GM21528 (cell line): ENCODE measurements at regions not wholly inside any gene's neighbourhood (a gene's known extent, or its start where the extent isn't known, plus 50 kb on each side); places are given as distances from the start of the nearest gene placed in this dataset.

Source experiments
- ATAC-seq: cut with Tn5 transposase; IDR thresholded peaks from one replicate; pipeline ENCODE4 v1.9.1; 2021; ENCODE audit warnings: mild to moderate bottlenecking, moderate library complexity; ENCODE audit not compliant: unreplicated experiment, low FRiP score

GRCh38 chr21:36532769-36533467 lies 53.0 kb upstream of the CLDN14 start:
- ATAC-seq: no peak

DNA sequence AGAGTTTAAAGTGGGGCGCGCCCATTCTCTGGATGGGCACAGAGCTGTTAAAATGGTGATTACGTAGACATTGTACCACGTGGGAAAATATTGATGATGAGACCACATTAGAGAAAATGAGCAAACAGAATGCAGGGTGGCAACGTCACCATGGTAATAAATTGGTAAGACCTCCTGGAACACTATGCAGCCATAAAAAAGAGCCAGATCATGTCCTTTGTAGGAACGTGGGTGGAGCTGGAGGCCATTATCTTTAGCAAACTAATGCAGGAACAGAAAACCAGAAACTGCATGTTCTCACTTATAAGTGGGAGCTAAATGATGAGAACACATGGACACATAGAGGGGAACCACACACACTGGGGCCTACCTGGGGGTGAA lies 53.5 kb upstream of the CLDN14 start:
- ATAC-seq: no peak

- ATAC-seq: no peak
Observed at GRCh38 chr21:36534656-36535055, 54.7 kb upstream of the CLDN14 start.

DNA sequence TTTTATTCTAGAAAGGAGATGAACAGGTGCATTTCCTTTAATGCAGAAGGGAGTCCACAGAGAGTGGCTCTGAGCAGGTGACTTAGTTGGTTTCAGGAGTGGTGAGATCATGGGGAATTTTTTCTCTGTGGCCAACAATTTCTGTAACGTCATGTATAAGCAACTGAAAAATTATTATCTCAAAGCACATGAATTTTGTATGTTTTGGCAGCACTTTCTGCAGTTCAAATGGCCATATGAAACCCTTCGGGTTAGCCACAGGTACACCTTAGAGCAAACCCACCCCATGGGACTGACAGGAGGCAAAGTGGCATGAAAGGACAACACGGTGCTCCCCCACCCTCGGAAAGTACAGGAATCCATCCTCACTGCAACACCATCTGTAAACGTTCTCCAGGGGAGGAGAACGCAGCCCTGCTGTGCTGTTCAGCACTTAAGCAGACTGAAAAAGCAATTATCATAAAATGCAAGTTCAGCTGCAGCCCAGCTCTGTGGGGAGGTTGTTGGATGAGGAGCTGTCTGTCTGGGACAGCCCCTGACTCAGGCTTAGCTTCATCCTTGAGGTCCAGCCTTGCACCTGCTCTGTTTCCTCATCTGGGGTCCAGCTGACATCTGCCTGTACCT lies 55.8 kb upstream of the CLDN14 start:
- peak; percentile 69 for ATAC-seq

- no peak for ATAC-seq
Observed at GRCh38 chr21:36538761-36539160, 58.8 kb upstream of the CLDN14 start.

DNA sequence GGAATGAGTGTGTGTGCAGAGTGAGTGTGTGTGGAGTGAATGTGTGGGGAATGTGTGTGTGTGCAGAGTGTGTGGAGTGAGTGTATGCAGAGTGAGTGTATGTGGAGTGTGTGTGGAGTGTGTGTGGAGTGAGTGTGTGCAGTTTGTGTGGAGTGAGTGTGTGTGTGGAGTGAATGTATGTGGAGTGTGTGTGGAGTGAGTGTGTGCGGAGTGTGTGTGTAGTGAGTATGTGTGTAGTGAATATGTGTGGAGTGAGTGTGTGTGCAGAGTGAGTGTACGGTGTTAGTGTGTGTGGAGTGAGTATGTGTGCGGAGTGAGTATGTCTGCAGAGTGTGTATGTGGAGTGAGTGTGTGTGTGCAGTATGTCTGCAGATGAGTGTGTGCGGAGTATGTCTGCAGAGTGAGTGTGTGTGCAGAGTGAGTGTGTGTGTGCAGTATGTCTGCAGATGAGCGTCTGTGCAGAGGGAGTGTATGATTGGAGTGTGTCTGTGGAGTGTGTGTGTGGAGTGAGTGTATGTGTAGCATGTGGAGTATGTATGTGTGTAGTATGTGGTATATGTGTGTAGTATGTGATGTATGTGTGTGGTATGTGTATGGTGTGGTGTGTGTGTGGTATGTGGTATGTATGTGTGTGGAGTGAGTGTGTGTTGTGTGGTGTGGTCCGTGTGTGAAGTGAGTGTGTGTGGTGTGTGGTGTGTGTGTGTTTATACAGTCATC lies 59.7 kb upstream of the CLDN14 start:
- ATAC-seq: no peak

DNA sequence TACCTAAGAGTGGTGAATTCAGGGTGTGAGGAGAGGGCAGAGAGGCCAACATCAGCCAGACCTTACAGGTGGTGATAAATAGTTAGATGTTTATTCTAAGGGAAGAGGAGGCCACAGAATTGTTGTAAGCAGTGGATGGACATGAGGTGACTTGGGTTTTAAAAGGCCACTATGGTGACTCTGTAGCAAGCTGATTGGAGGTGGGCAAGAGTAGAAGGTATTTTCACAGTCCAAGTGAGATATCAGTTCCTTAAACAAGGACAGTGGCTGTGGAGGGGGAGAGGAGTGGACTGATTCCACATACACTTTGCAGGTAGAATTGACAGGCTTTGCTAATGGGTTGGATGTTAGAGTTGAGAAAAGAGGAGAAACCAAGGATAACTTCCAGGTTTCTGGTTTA lies 60.8 kb upstream of the CLDN14 start:
- no peak for ATAC-seq

DNA sequence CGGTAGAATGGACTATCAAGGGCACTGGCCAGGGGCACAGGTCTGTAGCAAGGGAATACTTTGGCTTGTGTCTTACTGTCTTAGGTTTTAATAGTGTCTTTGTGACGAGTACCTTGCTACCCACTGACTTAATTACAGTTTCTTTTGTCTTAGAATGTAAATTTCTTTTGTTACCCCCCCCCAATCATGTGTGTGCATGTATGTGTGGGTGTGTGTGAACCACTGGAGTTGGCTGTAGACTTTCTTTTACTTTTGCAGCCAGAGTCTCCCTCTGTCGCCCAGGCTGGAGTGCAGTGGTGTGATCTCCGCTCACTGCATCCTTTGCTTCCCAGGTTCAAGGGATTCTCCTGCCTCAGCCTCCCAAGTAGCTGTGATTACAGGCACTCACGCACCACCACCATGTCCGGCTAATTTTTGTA lies 61.8 kb upstream of the CLDN14 start:
- no peak for ATAC-seq

DNA sequence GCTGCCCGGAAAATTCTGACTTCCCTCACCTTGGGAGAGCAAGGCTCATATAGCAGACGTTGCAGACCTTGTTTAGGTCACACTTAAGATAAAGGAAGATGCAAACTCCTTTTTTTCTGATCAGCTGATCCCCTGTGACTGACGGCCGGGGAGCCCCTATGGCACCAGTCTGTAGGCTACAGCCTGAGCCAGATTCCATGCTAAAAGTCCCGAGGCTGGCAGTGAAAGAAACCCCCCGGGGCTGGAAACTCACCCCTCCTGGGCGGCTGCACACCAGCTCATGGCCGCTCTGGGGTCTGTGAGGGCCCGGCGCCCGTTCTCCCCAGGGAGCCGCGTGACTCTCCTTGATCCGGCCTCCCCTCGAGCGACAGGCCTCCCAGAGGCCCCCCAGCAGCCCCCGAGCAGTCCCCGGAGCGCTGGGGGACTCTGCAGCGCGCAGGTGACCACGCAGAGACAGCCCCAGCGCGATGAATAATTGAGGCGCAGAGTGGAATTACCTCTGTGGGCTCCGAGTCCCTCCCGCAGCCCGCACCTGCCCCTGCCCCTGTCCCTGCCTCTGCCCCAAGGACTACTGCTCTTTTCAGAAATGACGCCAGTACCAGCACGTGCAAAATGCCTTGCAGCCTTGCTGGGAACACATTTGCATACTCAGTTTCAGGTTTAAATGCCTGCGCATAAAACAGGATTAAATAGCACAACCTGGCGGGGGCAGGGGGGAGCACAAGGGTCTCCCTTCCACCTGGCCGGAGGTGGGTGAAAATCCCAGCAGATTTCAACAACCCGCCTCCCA lies 62.6 kb upstream of the CLDN14 start:
- ATAC-seq: peak; percentile 58

DNA sequence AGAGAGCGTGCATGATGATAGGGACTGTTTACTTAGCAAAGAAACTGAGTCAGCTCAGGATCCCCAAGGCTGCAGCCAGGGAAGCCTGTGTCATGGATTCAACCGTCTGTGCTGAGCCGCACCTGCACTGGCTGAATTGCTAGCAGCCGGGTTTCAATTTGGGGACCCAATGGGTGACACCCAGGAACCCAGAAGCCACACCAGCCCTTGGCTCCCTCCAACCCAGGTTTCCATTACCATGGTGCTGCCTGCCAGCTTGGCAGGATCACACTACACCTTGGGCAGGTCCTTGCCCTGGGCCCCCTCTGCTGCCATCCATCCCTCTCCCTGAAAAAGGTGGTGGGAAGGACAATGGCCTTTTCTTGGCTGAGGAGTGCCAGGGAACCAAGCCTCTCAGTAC lies 64.0 kb upstream of the CLDN14 start:
- no peak for ATAC-seq

- no peak for ATAC-seq
Observed at GRCh38 chr21:36544545-36544944, 64.6 kb upstream of the CLDN14 start.

DNA sequence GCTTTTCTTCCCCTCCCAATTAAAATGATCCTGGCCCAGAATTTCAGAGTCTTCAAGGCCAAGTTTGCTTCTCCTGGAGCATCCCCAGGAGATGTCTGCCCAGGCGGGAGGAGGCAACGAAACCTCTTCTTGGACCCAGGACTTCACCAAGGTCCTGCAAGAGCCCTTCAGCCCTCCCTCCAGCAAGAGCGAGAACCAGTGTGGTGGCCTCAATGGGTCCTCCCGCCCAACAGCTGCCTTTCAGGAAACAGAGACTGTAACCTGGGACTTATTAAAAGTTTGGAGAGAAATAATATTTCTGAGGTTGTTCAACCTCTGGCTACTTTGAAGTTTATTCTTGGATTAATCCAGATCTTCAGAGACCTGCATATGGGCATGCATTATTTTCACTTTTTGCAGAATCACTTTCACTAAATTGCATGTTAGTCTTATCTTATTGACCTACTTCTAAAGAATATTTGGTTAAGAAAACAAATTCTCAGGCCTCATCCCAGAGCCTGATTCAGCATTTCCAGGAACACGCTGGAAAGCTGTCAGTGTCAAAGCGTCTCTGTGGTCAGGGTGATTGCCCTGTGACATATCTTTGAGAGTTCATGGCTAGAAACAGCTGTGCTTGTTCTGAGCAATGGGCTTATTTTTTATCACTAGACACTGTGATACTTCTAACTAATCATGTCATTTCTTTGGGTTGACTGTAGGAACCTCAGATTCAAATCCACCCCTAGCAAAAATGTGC lies 66.0 kb upstream of the CLDN14 start:
- no peak for ATAC-seq

DNA sequence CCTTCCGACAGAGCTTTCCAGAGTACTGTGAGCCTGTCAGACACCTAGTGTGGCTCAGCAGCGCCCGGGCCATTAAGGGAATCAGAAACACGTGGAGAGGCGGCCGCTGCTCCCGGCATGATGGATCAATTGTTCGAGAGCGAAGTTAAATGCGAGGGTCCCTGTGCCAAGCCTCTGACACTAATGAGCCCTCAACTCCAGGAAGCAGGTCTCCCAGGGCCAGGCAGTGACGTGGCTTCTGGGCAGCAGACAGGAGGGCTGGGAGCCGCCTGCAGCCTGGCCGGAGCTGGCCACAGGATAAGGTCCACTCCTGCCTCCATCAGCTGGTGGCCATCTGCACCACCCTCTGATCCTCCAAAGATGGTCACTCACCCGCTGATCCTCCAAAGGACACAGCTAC lies 67.5 kb upstream of the CLDN14 start:
- no peak for ATAC-seq

DNA sequence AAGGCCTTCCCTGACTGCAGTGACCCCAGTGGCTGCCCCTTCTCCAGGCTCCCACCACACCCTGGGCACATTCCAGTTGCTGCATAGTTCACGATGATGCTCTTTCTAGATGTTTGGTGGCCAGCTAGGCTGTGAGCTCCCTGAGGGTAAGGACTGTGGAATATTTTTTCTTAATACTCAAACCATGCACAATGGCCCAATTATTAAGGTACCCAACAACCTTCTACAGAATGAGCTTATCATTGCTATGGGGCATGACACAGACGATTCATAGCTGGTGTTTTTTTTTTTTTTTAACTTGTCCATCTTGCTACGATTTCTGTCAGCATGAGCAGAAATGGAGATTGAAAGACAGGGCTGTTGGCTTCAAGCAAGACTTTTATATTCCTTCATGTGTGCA lies 68.9 kb upstream of the CLDN14 start:
- ATAC-seq: no peak

- no peak for ATAC-seq
Observed at GRCh38 chr21:36549470-36549869, 69.5 kb upstream of the CLDN14 start.

- no peak for ATAC-seq
Observed at GRCh38 chr21:36550761-36551160, 70.8 kb upstream of the CLDN14 start.

- ATAC-seq: no peak
Observed at GRCh38 chr21:36551321-36551720, 71.4 kb upstream of the CLDN14 start.

DNA sequence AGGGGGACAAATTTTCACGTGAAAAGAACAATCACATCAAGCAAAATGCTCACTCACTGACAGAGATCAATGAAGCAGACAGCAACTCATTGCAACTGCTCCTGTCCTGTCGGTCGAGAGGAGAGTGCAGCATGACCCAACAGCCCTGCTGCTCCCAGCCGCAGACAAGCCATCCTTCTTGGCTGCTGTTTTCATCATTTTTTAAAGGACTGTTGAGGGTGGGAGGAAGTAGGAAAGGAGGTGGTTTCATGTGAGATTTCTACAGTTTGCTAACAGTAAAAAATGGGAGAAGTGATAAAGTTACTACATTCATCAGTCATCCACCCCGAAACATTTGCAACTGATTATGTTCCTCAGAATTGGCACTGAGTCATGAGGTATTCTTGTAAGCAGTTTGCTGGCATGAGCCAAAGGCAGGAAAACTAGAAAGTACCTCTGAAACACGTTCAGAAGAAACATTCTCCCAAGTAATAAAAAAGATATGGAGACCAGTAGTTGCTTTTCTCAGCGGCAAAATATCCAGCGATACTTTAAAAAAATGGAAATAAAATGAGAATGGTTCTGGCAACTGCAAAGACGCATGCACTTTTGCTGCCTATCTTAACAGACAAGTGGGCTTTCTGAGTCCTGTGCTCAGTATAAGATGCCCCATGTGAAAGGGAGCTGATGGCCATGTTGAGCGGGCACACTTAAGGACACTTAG lies 72.0 kb upstream of the CLDN14 start:
- ATAC-seq: no peak

- ATAC-seq: no peak
Observed at GRCh38 chr21:36552434-36552785, 72.5 kb upstream of the CLDN14 start.

GRCh38 chr21:36553406-36553805 lies 73.5 kb upstream of the CLDN14 start:
- no peak for ATAC-seq
